ENCODE measurements at regions not wholly inside any gene's neighbourhood (a gene's known extent, or its start where the extent isn't known, plus 50 kb on each side); places are given as distances from the start of the nearest gene placed in this dataset.

DNA sequence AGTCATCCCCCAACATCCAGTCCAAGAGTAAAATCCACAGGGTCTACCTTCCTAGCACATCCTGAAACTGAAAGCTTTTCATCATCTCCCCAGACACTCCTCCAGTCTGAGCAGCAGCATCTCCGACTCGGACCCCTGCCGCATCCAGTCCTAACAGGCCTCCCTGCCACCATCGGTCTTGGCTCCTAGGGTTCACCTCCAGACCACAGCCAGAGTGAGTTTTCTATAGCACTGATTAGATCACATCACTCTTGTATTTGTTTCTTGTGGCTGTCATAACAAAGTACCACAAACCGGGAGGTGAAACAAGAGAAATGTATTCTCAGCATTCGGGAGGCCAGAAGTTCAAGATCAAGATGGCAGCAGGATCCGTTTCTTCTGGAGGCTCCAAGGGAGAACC is 187.8 kb downstream of the TOMM20 start:
- TF ChIP-seq, protein P1, sequence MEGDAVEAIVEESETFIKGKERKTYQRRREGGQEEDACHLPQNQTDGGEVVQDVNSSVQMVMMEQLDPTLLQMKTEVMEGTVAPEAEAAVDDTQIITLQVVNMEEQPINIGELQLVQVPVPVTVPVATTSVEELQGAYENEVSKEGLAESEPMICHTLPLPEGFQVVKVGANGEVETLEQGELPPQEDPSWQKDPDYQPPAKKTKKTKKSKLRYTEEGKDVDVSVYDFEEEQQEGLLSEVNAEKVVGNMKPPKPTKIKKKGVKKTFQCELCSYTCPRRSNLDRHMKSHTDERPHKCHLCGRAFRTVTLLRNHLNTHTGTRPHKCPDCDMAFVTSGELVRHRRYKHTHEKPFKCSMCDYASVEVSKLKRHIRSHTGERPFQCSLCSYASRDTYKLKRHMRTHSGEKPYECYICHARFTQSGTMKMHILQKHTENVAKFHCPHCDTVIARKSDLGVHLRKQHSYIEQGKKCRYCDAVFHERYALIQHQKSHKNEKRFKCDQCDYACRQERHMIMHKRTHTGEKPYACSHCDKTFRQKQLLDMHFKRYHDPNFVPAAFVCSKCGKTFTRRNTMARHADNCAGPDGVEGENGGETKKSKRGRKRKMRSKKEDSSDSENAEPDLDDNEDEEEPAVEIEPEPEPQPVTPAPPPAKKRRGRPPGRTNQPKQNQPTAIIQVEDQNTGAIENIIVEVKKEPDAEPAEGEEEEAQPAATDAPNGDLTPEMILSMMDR (IDR thresholded peaks at IDR 0.05), result no peak
- TF ChIP-seq TCF7L2 (IDR thresholded peaks at IDR 0.05; ENCODE audit: low read depth, low read length), result no peak
- TF ChIP-seq POLR2AphosphoS5 (IDR thresholded peaks at IDR 0.05; ENCODE audit: low read depth, low read length), result no peak
- TF ChIP-seq SIN3A (IDR thresholded peaks at IDR 0.05; ENCODE audit: borderline replicate concordance, insufficient read depth, low read depth, low read length), result no peak

All from Panc1 (cell line).